GM19043 (cell line): ENCODE measurements at regions not wholly inside any gene's neighbourhood (a gene's known extent, or its start where the extent isn't known, plus 50 kb on each side); places are given as distances from the start of the nearest gene placed in this dataset.

Experiments used
- ATAC-seq: cut with Tn5 transposase; IDR thresholded peaks from one replicate; pipeline ENCODE4 v1.9.1; 2021; ENCODE audit warnings: low read depth; ENCODE audit not compliant: unreplicated experiment

DNA sequence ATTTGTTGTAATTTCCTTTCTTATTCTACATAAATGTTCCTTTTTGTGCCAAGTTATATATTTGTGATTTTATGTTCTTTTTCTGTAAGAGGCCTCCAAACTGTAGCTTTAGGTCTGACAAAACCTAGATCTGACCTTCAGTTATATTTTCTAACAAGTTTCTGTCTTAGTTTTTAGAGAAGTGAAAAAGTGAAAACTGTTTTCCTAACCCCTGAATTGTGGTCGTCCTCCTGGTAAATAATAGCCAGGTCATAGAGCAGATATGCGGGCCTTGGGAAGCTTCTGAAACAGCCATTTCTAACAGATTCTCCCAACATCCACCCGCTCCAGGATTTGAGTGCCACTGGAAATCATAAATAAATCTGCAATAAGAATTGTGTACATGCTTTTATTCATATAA, 398.4 kb upstream of the CWC22 start:
- ATAC-seq: no peak

DNA sequence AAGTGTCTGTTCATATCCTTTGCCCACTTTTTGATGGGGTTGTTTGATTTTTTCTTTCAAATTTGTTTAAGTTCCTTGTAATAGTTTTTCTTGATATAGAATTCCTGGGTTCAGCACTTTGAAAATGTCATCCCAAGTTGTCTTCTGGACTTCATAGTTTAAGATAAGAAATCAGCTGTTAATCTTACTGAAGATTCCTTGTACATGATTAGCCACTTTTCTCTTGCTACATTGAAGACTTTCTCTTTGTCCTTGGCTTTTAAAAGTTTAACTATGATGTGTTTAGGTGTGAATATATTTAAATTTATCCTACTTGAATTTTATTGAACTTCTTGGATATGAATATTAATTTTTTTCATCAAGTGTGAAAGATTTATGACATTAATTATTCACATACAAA, 387.2 kb upstream of the CWC22 start:
- no peak for ATAC-seq

DNA sequence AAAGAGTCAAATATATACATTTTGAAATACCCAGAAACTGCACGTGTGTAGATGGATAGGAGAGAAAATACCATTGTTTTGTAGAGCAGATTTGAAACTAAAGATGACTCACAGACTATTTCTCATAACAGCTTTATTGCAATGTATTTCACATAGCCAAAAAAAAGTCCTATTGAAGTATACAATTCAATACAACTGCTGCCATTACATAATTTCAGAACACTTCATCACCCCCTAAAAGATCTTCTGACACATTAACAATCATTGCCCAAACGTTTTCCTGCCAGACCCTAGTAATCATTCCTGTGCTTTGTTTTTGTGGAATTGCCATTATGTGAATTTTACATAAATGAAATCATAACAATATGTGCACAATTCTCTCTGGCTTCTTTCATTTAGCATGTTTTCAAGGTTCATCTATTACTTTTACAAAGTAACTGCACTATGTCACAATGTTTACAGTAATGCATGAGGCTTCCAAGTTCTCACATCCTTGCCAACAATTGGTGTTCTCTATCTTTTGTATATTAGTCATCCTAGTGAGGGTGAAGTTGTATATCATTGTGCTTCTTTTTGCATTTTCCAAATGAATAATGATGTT, 378.6 kb upstream of the CWC22 start:
- no peak for ATAC-seq

DNA sequence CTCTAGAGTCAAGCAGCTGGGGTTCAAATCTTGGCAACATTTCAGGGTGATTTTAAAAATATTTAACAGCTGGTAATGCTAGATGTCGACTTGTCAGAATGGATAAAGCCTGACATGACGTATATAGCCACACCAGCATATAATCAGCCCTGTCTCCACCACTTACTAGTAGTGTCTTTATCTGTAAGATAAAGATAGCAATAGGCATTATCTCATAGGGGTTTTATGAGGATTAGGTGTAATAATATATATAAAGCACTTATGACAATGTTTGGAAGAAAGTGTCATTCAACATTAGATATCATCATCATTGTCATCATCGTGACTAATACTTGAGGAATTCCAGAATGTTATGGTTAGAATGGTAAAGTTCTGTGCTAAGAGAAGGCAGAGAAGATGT, 369.0 kb upstream of the CWC22 start:
- no peak for ATAC-seq

DNA sequence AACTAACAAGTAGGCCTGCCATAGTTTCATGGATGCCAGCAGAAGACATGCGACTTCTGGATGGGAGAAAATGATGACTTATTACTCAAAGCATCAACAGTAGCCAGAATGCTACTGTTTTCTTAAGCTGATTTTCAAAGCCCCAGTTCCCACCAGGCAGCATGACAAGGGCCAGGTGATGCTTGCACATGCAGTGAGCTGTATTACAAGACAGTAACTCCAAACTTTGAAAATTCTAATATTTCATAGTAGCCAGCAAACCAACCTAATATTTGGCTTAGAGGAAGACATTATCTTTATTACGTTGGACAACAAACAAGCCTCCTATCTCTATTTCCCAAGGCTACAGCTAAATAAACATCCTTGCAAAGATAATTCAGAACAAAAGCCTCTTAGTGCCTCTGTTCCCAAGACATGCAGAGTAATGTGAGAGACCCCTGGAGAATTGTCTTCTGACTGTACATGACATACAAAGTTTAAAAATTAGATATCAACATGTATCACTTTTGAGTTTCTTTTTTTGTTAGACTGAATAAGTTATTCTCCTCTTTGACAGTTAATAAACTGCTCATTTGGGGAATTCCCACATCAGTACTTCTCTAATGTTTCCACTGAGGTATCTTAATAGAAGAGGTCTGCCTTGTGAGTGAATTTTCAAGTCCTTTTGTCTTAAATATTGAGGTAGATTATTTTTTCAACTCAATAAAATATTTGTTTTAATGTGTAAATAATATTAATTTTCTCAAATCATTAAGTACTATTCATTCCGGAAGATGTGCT, 367.6 kb upstream of the CWC22 start:
- no peak for ATAC-seq

DNA sequence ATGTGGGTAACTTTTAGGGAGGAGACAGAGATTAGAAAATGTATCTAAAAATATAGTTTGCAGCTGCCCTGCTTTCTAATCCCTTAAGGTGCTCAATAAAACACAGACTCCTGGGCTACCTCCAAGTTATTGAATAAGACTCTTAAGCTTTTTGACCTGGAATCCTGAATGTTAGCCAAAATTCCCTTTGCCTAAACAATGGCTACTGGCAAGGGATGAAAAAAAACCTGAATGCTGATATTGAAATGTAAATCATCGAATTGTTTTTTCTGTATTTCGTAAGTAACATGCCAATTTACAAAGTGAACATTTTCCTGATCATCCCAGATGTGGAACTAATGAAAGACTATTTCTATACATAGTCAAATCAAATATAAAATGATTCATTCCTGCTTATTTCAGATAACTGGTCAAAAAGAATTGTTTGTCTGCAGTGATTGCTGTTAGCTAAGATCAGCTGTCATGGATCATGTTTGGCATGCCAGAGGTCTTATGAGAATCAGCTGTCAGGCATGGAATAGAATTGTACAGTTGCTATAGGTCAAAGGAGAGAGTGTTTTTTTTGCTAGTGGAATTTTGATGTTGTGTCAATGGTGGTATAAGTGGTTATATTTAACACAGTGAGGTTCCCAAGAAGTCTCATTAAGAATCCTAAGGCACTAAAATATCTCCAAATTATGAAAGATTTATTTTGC, 363.6 kb upstream of the CWC22 start:
- ATAC-seq: no peak

DNA sequence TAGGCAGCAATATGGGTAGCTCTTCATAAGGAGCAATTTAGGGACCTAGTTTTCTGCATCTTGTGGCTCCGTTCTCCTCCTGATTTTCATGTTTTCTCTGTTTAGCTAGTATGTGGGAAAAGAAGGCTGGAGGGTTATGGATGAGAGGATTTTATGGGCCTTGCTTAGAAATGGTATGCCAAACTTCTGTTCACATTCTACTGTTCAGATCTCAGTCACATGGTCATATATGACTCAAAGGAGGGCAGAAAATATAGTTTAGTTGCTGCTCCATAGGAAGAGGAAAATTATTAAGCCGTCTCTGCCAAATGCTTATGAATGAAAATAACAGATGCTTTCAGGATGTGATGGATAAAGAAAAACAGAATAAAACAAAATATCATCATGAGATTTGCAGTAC, 361.8 kb upstream of the CWC22 start:
- ATAC-seq: no peak

DNA sequence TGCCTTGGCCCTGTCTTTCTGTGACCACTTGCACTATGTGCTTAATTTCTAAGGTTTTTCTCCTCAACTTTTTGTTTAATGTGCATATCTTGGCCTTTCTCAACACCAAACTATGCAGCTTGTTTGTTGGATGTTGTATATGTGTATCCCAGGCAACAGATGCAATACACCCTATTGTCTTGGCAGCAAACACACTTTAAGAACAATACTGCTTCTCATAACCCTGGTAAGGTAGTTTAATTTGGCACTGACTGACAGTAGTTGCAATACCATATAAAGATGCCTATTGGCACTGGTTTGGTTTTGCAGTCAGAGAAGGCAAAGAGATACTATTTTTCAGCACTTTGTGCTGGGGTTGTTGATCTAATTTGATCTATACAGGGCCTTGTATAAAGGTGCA, 360.7 kb upstream of the CWC22 start:
- ATAC-seq: no peak

DNA sequence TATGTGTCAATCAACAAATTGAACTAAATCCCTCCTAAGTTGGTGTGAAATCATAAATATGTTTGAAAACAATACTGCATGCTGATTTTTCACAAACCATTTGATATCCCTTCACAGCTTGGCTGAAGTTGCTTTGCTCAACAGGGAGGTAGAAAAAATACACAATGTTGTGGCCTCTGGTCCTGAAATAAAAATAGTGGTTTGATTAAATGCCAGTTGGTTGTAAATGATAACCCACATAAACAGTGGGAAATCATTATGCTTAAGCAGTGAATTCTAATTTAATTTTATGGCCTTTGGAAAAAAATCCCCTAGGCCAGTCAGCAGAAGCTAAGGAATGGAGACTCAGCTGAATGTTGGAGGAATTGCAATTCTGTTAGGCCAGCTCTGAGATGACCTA, 359.4 kb upstream of the CWC22 start:
- ATAC-seq: no peak

DNA sequence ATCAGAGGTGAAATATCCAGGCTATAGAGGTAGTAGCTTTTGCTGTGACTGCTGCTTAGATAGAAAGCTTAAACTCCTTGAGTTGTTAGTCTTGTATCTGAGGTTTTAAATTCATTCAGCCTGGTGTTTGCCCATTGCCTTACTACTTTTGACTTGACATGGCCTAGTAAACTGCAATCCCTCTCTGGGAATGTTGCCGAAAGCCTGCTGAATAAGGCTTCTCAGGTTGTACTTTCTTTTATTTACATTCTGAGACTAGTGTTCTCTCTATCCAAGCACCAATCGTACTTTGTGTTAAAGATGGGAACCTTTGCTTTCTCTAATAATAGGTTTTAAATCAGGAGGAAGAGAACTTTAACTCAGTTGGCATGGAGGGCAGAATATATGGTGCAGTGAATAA, 357.6 kb upstream of the CWC22 start:
- no peak for ATAC-seq

DNA sequence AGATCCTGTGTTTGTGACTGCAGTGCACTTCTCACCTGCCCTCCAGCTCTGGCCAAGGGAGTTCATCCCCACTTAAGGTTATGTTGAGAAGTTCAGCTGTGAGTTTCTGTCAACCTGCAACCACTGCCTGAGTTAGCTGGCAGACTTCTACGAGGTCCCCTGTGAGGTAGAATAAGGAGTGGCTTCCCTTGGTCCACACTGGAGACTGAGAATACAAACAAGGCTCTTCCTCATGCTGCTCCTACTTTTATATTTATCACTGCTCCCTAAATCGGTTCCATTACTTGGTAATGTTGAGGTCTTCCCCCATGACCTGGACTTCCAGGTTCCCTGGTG, 353.2 kb upstream of the CWC22 start:
- peak; percentile 27 for ATAC-seq

DNA sequence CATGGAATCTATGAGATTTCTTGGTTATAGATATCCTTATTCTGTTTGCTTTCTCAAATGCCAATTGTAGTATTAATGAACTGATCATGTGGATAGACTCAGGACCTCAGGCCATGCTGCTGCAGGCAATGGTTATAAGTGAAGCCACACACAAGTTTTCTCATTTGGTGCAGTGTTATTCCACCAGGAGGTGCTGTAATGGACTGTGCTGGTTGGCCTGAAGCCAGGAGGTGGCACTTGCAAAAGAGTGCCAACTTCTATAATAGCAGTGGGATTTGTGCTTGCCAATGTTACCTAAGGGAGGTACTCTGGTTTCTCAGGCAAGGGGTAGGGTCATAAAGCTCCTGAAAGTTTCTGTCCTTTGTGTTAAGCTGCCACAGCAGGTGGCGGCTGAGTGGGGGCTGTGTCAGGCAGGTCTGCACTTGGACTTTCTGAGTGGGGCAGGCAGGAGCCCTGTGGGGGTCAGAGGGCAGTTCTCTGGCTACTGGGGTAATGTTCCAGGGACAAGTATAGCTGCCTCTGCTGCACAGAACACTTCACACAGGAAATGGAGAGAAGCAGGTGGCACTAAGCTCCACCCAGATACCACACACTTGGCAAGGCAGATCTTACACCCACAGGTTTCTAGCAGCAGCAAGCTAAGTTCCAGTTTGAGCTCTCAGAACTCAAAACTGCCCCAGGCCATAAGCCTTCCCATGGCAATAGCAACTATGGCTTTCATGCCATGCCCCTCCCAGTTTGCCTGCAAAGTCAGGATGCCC, 352.6 kb upstream of the CWC22 start:
- peak; percentile 90 for ATAC-seq

DNA sequence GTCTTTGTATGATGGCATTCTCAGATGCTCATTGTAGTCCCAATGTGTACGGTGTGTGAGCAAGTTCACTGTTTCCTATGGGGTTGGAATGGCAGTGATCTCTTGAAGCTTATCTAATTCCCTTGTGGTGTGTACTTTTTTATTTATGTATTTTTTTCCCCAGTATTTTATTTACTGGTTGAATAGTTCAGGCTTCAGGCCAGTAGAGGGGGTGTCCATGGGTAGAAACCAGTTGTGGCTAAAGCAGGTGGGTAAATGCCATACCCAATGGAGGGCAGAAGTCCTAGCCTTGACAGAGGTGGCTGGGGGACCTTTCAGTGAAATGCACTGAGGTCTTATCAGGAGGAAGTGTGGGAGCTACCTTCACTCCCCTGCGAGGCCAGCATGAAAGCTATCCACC, 351.4 kb upstream of the CWC22 start:
- no peak for ATAC-seq

DNA sequence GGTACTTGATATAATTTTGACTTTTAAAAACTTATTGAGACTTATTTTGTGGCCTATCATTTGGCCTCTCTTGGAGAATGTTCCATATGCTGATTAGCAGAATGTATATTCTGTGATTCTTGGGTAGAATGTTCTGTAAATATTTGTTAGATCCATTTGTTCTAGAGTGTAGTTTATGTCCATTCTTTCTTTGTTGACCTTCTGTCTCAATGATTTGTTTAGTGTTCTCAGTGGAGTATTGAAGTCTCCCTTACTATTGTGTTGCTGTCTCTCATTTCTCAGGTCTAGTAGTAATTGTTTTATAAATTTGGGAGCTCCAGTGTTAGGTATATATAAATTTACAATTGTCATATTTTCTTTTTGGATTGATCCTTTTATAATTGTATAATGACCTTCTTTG, 349.6 kb upstream of the CWC22 start:
- no peak for ATAC-seq

DNA sequence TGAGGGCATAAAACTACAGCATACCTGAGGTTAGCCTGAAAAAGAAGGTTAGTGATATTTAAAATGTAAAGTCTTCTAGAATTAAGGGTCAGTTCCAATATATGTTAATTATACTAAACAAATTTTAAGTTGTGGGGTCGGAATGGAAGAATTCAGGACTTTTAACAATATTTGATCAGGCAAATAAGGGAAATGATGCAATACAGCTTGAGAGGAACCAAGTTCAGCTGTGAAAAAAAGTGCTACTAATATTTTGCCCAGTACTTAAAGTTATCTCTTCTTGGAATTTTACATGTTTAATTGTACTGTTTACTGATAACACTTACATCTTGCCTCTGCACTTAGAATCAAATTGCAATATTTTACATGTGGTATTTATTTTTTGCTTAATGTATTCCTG, 345.5 kb upstream of the CWC22 start:
- no peak for ATAC-seq

DNA sequence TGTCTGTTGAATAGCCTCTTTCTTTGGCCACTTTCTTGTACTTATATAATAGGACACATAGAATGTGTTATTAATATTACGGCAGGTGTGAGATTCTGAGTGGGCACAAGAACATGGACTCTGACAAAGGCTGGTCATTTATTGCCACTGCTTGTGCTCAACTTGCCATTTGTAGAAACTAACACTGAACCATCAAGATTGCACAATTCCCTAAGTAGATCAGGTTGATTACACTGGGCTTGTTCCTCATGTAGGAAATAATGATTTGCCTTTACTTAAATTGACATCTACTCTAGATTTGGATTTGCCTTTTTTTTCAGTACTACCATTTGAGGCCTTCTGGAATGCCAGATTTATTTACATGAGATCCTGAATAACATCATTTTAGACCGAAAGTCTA, 342.7 kb upstream of the CWC22 start:
- ATAC-seq: no peak

DNA sequence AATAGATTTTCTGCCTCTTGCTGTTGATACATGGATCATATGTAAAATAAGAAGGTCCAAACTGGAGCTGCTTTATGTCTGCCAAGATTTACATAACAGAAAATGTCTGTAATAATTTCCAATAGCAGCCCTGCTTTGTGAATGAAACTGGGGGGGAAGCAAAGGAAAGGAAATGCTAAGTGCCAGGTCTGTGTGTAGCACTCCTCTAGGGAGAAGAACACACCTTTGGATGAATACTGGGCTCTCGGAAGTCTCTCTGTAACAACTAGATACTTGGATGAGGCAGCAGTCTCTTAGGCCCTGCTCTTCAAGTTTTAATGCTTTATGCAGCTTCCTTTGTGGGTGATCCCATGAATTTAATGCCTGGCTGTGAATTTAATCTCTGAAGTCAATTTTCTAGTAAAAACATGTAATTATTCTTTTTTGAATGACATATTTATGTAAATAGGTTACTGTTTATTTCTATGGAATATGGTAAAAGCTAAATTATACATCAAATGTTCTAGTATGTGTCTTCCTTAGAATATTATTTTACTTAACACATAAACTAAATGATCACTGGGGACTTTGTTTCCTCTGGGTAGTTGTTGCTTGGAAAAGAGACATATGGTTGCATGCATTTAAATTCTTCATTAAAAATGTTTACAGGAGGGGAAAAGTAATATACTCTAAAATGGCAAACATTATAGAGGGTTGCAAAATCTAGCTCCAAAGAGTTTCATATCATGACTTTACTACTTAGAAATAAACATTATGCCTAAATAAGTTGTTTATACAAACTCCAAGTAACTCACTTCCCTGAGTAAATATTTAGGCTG, 336.6 kb upstream of the CWC22 start:
- no peak for ATAC-seq

DNA sequence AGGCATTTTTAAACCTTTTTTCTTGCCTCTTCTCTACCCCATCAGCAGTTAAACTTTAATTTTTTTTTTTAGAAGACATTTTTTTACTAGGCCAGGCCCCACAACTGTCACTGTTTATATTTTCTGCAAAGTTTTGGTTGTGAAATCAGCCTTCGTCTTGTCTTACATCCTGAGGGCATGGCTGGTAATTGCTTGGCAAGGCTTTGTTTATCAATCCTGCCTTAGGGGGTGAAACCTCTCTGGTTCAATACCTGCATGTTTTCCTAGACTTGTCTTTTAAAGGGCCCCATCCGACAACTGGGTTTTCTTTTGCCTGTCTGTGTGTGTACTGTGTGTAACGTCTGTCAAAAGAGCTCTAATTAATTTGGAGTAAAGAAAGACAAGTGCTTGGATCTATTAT, 330.0 kb upstream of the CWC22 start:
- no peak for ATAC-seq

DNA sequence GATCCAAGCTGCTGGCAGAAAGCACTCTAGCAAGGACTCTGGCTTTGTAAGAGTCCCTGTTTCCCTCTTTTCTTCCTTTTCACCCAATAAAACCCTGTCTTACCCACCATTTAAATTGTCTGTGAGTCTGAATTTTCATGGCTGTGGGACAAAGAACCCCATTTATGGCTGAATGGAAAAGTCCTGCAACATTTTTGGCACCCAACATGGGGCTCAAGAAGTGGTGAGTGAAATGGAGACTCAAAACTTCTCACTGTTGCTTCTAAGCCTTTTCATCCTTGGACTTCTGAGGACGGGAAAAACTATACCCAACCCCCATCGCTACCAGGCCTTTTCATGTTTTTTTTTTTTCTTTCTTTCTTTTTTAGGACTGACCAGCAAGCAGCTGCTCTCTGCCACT, 329.5 kb upstream of the CWC22 start:
- ATAC-seq: no peak

DNA sequence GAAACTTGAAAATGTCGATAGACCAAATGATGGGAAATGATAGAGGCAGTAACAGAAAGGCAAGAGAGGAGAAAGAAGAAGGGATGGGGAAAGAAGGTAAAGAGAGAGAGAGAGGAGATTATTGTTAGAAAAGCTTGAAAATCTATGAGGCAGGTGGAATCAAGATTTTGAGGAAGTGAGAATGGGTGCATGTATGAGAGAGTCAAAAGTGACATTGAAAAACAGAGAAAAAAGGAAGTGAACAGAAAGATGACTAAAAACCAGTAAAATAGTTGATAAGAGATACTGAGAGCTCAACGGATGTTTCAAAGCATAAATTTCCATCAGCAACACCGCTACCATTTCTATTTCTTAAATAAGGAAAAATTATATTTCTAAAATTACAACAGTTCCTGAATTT, 327.4 kb upstream of the CWC22 start:
- ATAC-seq: peak; percentile 99
